HG02759 (cell line): ENCODE measurements at regions not wholly inside any gene's neighbourhood (a gene's known extent, or its start where the extent isn't known, plus 50 kb on each side); places are given as distances from the start of the nearest gene placed in this dataset.
A peak's percentile ranks its signal among the peaks of the same experiment; 100 is the strongest.

ENCODE experiments used
- ATAC-seq: cut with Tn5 transposase; IDR thresholded peaks from one replicate; pipeline ENCODE4 v1.9.1; 2021; ENCODE audit warnings: mild to moderate bottlenecking, moderate library complexity; ENCODE audit not compliant: unreplicated experiment

- no peak for ATAC-seq
Measured at GRCh38 chr10:83647526-83647925, 491.8 kb upstream of the GHITM start.

GRCh38 chr10:83648201-83648600 lies 491.1 kb upstream of the GHITM start:
- ATAC-seq: no peak

GRCh38 chr10:83649471-83649870 lies 489.8 kb upstream of the GHITM start:
- ATAC-seq: no peak

- ATAC-seq: no peak
Measured at GRCh38 chr10:83654689-83655088, 484.6 kb upstream of the GHITM start.

- no peak for ATAC-seq
Measured at GRCh38 chr10:83656924-83657323, 482.4 kb upstream of the GHITM start.

GRCh38 chr10:83657487-83657886 lies 481.8 kb upstream of the GHITM start:
- ATAC-seq: no peak

GRCh38 chr10:83663918-83664317 lies 475.4 kb upstream of the GHITM start:
- no peak for ATAC-seq

- no peak for ATAC-seq
Measured at GRCh38 chr10:83666762-83667161, 472.5 kb upstream of the GHITM start.

- no peak for ATAC-seq
Measured at GRCh38 chr10:83667594-83667993, 471.7 kb upstream of the GHITM start.

- ATAC-seq: no peak
Measured at GRCh38 chr10:83673316-83673715, 466.0 kb upstream of the GHITM start.

GRCh38 chr10:83677795-83678194 lies 461.5 kb upstream of the GHITM start:
- no peak for ATAC-seq

GRCh38 chr10:83678850-83679249 lies 460.5 kb upstream of the GHITM start:
- ATAC-seq: no peak

GRCh38 chr10:83680470-83680891 lies 458.8 kb upstream of the GHITM start:
- peak; percentile 98 for ATAC-seq

- no peak for ATAC-seq
Measured at GRCh38 chr10:83682414-83682813, 456.9 kb upstream of the GHITM start.

- no peak for ATAC-seq
Measured at GRCh38 chr10:83685458-83685857, 453.9 kb upstream of the GHITM start.

- ATAC-seq: no peak
Measured at GRCh38 chr10:83691791-83692596, 447.3 kb upstream of the GHITM start.

- ATAC-seq: no peak
Measured at GRCh38 chr10:83698899-83699298, 440.4 kb upstream of the GHITM start.

- ATAC-seq: no peak
Measured at GRCh38 chr10:83701799-83702198, 437.5 kb upstream of the GHITM start.

- ATAC-seq: no peak
Measured at GRCh38 chr10:83702731-83703130, 436.6 kb upstream of the GHITM start.

- ATAC-seq: no peak
Measured at GRCh38 chr10:83706120-83706519, 433.2 kb upstream of the GHITM start.

- no peak for ATAC-seq
Measured at GRCh38 chr10:83706952-83707582, 432.2 kb upstream of the GHITM start.

- no peak for ATAC-seq
Measured at GRCh38 chr10:83713423-83713822, 425.9 kb upstream of the GHITM start.
